IMR-90 (cell line): ENCODE measurements at regions not wholly inside any gene's neighbourhood (a gene's known extent, or its start where the extent isn't known, plus 50 kb on each side); places are given as distances from the start of the nearest gene placed in this dataset.

Source experiments
- ATAC-seq: fragments of 200-7000 bp; cut with Tn5 transposase; 2 replicates; pipeline ENCODE4 v1.9.1; 2020; ENCODE audit warnings: low read depth, mild to moderate bottlenecking, moderate library complexity
- BruUV-seq: library from RNA; stranded (reverse); fragments of 400-500 nt; replicated peaks from 2 replicates; lab custom pipeline; 2021; lab: Mats Ljungman, UMichigan
- CTCF ChIA-PET: fragments of 300-600 bp; formaldehyde crosslinking; extraction: SDS; loops from one replicate; lab custom pipeline; 2021; ENCODE audit warnings: antibody characterized with exemption; lab: Yijun Ruan, JAX
- POLR2A ChIA-PET: fragments of 300-600 bp; sonication (Branson Sonifier 250); formaldehyde crosslinking; loops from one replicate; lab custom pipeline; 2022; ENCODE audit warnings: antibody characterized with exemption; ENCODE audit not compliant: unreplicated experiment; lab: Charles Lee
- DNase-seq: peaks from one replicate; pipeline ENCODE4 v3.0.0; 2013
- H2AFZ ChIP-seq: replicated peaks from 2 replicates; pipeline ENCODE3; 2013; ENCODE audit warnings: low read length, mild to moderate bottlenecking; ENCODE audit not compliant: poor library complexity
- H2AK5ac ChIP-seq: 2 replicates; pipeline ENCODE4 v1.6.1; 2013; ENCODE audit warnings: low read depth, low read length, inconsistent platforms
- H2AK9ac ChIP-seq: replicated peaks from 2 replicates; pipeline ENCODE3; 2013; ENCODE audit warnings: mild to moderate bottlenecking, low read depth, low read length, moderate library complexity; ENCODE audit not compliant: poor library complexity
- H2BK120ac ChIP-seq: 2 replicates; pipeline ENCODE4 v1.6.1; 2013; ENCODE audit warnings: low read depth, low read length, inconsistent platforms
- H2BK15ac ChIP-seq: 3 replicates; pipeline ENCODE4 v1.6.1; 2013; ENCODE audit warnings: low read depth, low read length, inconsistent platforms
- H2BK20ac ChIP-seq: 2 replicates; pipeline ENCODE4 v1.6.1; 2013; ENCODE audit warnings: low read depth, mild to moderate bottlenecking, inconsistent platforms, low read length, moderate library complexity
- H2BK5ac ChIP-seq: 2 replicates; pipeline ENCODE4 v1.6.1; 2013; ENCODE audit warnings: mild to moderate bottlenecking, low read depth, low read length, inconsistent platforms; ENCODE audit not compliant: poor library complexity, severe bottlenecking
- H3K14ac ChIP-seq: replicated peaks from 2 replicates; pipeline ENCODE4 v1.6.1; 2013; ENCODE audit warnings: low read depth, low read length, inconsistent platforms
- H3K18ac ChIP-seq: 2 replicates; pipeline ENCODE4 v1.6.1; 2013; ENCODE audit warnings: low read depth, low read length, control low read depth
- H3K23ac ChIP-seq: 2 replicates; pipeline ENCODE4 v1.6.1; 2013; ENCODE audit warnings: low read depth, low read length, inconsistent platforms
- H3K27ac ChIP-seq: 2 replicates; pipeline ENCODE4 v1.5.1; 2013; ENCODE audit warnings: mild to moderate bottlenecking, control low read depth, low read length; ENCODE audit not compliant: insufficient read depth
- H3K27me3 ChIP-seq: 2 replicates; pipeline ENCODE4 v1.6.1; 2013; ENCODE audit warnings: low read length; ENCODE audit not compliant: control insufficient read depth, insufficient read depth
- H3K36me3 ChIP-seq: 2 replicates; pipeline ENCODE4 v1.6.1; 2013; ENCODE audit warnings: low read length, mixed read lengths; ENCODE audit not compliant: control insufficient read depth, insufficient read depth
- H3K4ac ChIP-seq: 2 replicates; pipeline ENCODE4 v1.6.1; 2013; ENCODE audit warnings: low read depth, low read length, inconsistent platforms
- H3K4me1 ChIP-seq: 2 replicates; pipeline ENCODE4 v1.6.1; 2013; ENCODE audit warnings: low read length, mixed read lengths; ENCODE audit not compliant: control insufficient read depth, insufficient read depth
- H3K4me2 ChIP-seq: 2 replicates; pipeline ENCODE4 v1.6.1; 2013; ENCODE audit warnings: low read depth, mild to moderate bottlenecking, control low read depth, low read length, moderate library complexity
- H3K4me3 ChIP-seq: 2 replicates; pipeline ENCODE4 v1.5.1; 2013; ENCODE audit warnings: low read depth, mild to moderate bottlenecking, control low read depth, low read length, moderate library complexity; ENCODE audit not compliant: insufficient read depth
- H3K56ac ChIP-seq: 2 replicates; pipeline ENCODE4 v1.6.1; 2013; ENCODE audit warnings: low read length, inconsistent platforms; ENCODE audit not compliant: insufficient read depth; ENCODE audit errors: extremely low read depth
- H3K79me1 ChIP-seq, 2 experiments: 2 replicates each; pipeline ENCODE4 v1.6.1; 2013; ENCODE audit warnings: low read length in 2 of 2, inconsistent platforms in 1 of 2, low read depth in 1 of 2
- H3K9ac ChIP-seq: 2 replicates; pipeline ENCODE4 v1.6.1; 2013; ENCODE audit warnings: low read depth, low read length, control low read depth
- H3K9me1 ChIP-seq: 2 replicates; pipeline ENCODE4 v1.6.1; 2013; ENCODE audit warnings: low read length, inconsistent platforms; ENCODE audit not compliant: insufficient read depth
- H3K9me3 ChIP-seq: 2 replicates; pipeline ENCODE4 v1.6.1; 2013; ENCODE audit warnings: low read length; ENCODE audit not compliant: control insufficient read depth, insufficient read depth
- H4K20me1 ChIP-seq: 2 replicates; pipeline ENCODE4 v1.6.1; 2013; ENCODE audit warnings: low read length, inconsistent platforms; ENCODE audit not compliant: insufficient read depth
- H4K5ac ChIP-seq: 2 replicates; pipeline ENCODE4 v1.6.1; 2013; ENCODE audit warnings: mild to moderate bottlenecking, low read depth, low read length, control low read depth
- H4K8ac ChIP-seq, 2 experiments: 2 replicates each; pipeline ENCODE4 v1.6.1; 2013; ENCODE audit warnings: low read depth in 2 of 2, low read length in 2 of 2, control low read depth in 1 of 2, inconsistent platforms in 1 of 2
- H4K91ac ChIP-seq: 2 replicates; pipeline ENCODE4 v1.6.1; 2013; ENCODE audit warnings: low read depth, low read length, inconsistent platforms; ENCODE audit not compliant: insufficient read depth
- BHLHE40 ChIP-seq: fragments of 150-350 bp; IDR thresholded peaks from 2 replicates; pipeline ENCODE4 v1.6.1; 2016; ENCODE audit warnings: mild to moderate bottlenecking, low read depth, low read length
- CEBPB ChIP-seq: IDR thresholded peaks from 2 replicates; pipeline ENCODE4 v1.6.1; 2012; ENCODE audit warnings: low read depth, low read length, improper control_type of control experiment
- CHD1 ChIP-seq: IDR thresholded peaks from 2 replicates; pipeline ENCODE4 v1.6.1; 2012; ENCODE audit warnings: low read depth, low read length, improper control_type of control experiment
- CTCF ChIP-seq: conservative IDR thresholded peaks from 2 replicates; pipeline ENCODE4 v1.5.1; 2012; ENCODE audit warnings: mild to moderate bottlenecking, low read depth, low read length, improper control_type of control experiment
- ELK1 ChIP-seq: fragments of 150-350 bp; IDR thresholded peaks from 2 replicates; pipeline ENCODE4 v1.6.1; 2016; ENCODE audit warnings: low read depth, mild to moderate bottlenecking, low read length, moderate library complexity, borderline replicate concordance
- MAFK ChIP-seq: IDR thresholded peaks from 2 replicates; pipeline ENCODE4 v1.6.1; 2012; ENCODE audit warnings: low read depth, low read length, improper control_type of control experiment
- MAZ ChIP-seq: IDR thresholded peaks from 2 replicates; pipeline ENCODE4 v1.6.1; 2012; ENCODE audit warnings: low read depth, mild to moderate bottlenecking, low read length, improper control_type of control experiment, moderate library complexity, borderline replicate concordance
- NFE2L2 ChIP-seq: fragments of 150-350 bp; IDR thresholded peaks from 2 replicates; pipeline ENCODE4 v1.6.1; 2016; ENCODE audit warnings: low read depth, mild to moderate bottlenecking, low read length
- POLR2A ChIP-seq: IDR thresholded peaks from 2 replicates; pipeline ENCODE4 v1.6.1; 2012; ENCODE audit warnings: mild to moderate bottlenecking, low read depth, low read length
- RAD21 ChIP-seq: IDR thresholded peaks from 2 replicates; pipeline ENCODE4 v1.6.1; 2012; ENCODE audit warnings: low read length, improper control_type of control experiment
- RCOR1 ChIP-seq: IDR thresholded peaks from 2 replicates; pipeline ENCODE4 v1.6.1; 2012; ENCODE audit warnings: mild to moderate bottlenecking, low read length, improper control_type of control experiment; ENCODE audit not compliant: insufficient replicate concordance
- RFX5 ChIP-seq: IDR thresholded peaks from 2 replicates; pipeline ENCODE4 v1.8.0; 2012; ENCODE audit warnings: low read depth, mild to moderate bottlenecking, low read length, moderate library complexity
- SMC3 ChIP-seq: fragments of 150-350 bp; IDR thresholded peaks from 2 replicates; pipeline ENCODE4 v1.6.1; 2016; ENCODE audit warnings: low read depth, mild to moderate bottlenecking, antibody characterized with exemption, low read length, moderate library complexity
- USF2 ChIP-seq: fragments of 150-350 bp; IDR thresholded peaks from 2 replicates; pipeline ENCODE4 v1.6.1; 2017; ENCODE audit warnings: mild to moderate bottlenecking, antibody characterized with exemption, low read length, low read depth
- WGBS, 2 experiments: methylation state at CpG; one replicate each; pipeline versions ENCODE4 v1.1.5 to v1.1.7; 2013; ENCODE audit warnings: missing lambda C conversion rate in 2 of 2; ENCODE audit not compliant: insufficient read length in 1 of 2; ENCODE audit errors: extremely low coverage in 2 of 2; 5-methylcytosine and 5-hydroxymethylcytosine counted together
- dilution Hi-C: fragments of 300-500 bp; cut with HindIII; formaldehyde crosslinking; loops from one replicate; pipeline ENCODE4 v1.14.3; 2018; ENCODE audit warnings: low sequenced_read_pairs; ENCODE audit not compliant: unreplicated experiment
- in situ Hi-C: fragments of 300-500 bp; cut with MboI; formaldehyde crosslinking; loops from 3 replicates; pipeline ENCODE4 v1.14.3; 2019; ENCODE audit warnings: low sequenced_read_pairs, inconsistent platforms, mixed read lengths
- intact Hi-C: fragments of 100-400 bp; cut with micrococcal nuclease; formaldehyde crosslinking; loops from 2 replicates; pipeline ENCODE4 v1.10.0; 2022

- dilution Hi-C loops (no loop called here), in situ Hi-C loops (no loop called here), intact Hi-C loops (no loop called here)
- H3K36me3 ChIP-seq: no peaks in the 10 kb centered on the region
- no peaks in the 10 kb centered on the region for H3K9me3 ChIP-seq
- BruUV-seq: no TSS peak
- no peak overlapping the region for H2BK15ac ChIP-seq
- TF ChIP-seq CHD1: no peak
- TF ChIP-seq ELK1: no peak
- no peak for TF ChIP-seq SMC3
- TF ChIP-seq MAZ: no peak
- no peak for TF ChIP-seq MAFK
- no peak for TF ChIP-seq CEBPB
- no peak for TF ChIP-seq NFE2L2
- TF ChIP-seq USF2: no peak
- no peak for TF ChIP-seq RAD21
- TF ChIP-seq CTCF: no peak
- TF ChIP-seq RCOR1: no peak
- TF ChIP-seq RFX5: no peak
- no peak for TF ChIP-seq POLR2A
- TF ChIP-seq BHLHE40: no peak
- CTCF ChIA-PET: no interaction called here
- H3K14ac ChIP-seq: no peak overlapping the region
- no peak overlapping the region for H4K5ac ChIP-seq
- H3K18ac ChIP-seq: no peak overlapping the region
- no peak overlapping the region for H3K4ac ChIP-seq
- peaks cover 47% of the 10 kb centered on the region for H3K27me3 ChIP-seq
- H3K79me1 ChIP-seq: no peaks in the 10 kb centered on the region
- H3K23ac ChIP-seq: no peak overlapping the region
- H3K4me3 ChIP-seq: no peak overlapping the region
- no peak overlapping the region for H4K91ac ChIP-seq
- POLR2A ChIA-PET: no interaction called here
- H4K8ac ChIP-seq: no peak overlapping the region
- no peak overlapping the region for H3K4me2 ChIP-seq
- no peak overlapping the region for H2BK120ac ChIP-seq
- no peak overlapping the region for H2AK9ac ChIP-seq
- H2BK5ac ChIP-seq: no peak overlapping the region
- no peak overlapping the region for H3K27ac ChIP-seq
- no peak overlapping the region for H2AK5ac ChIP-seq
- ATAC-seq (no peak), DNase-seq (no peak)
- no peak overlapping the region for H2AFZ ChIP-seq
- no peak overlapping the region for H3K56ac ChIP-seq
- peaks cover 7% of the 10 kb centered on the region; the same call in 1 of the 2 replicates for H3K4me1 ChIP-seq
- H2BK20ac ChIP-seq: no peak overlapping the region
- no peak overlapping the region for H3K9ac ChIP-seq
- H3K9me1 ChIP-seq: peaks cover 4% of the 10 kb centered on the region; the same call in 1 of the 2 replicates
- no CpG with 5 or more reads among the region's 5 CpGs for WGBS, 2 experiments
- 0 out of 2 replicates have a peak, but pooled peaks cover 3% of the 10 kb centered on the region for H4K20me1 ChIP-seq
These were observed 56.1 kb downstream of the INHBB start for GRCh38 chr2:120402067-120402433.
